ENCODE measurements at regions not wholly inside any gene's neighbourhood (a gene's known extent, or its start where the extent isn't known, plus 50 kb on each side); places are given as distances from the start of the nearest gene placed in this dataset.

GRCh38 chr6:81838031-81838430 lies 85.5 kb upstream of the TENT5A start:
- Mint-ChIP-seq H3K27ac (no peak overlapping the region), H3K36me3 (ENCODE audit: low read depth) (no peaks in the 10 kb centered on the region), H3K27me3 (no peaks in the 10 kb centered on the region), H3K9me3 (no peaks in the 10 kb centered on the region), H3K4me3 (no peak overlapping the region), H3K4me1 (no peaks in the 10 kb centered on the region)
- DNase-seq, result no peak
- POLR2A ChIA-PET, result no interaction called here
- CTCF ChIA-PET, result interaction anchor here (0.6 kb wide), 1 partner anchor 306 kb away, joined by 3 read pairs; no protein-coding TSS in a partner anchor

GRCh38 chr6:81834141-81834681 lies 81.7 kb upstream of the TENT5A start:
- H3K36me3 Mint-ChIP-seq (ENCODE audit: low read depth), result no peaks in the 10 kb centered on the region
- no peak for DNase-seq
- ChIA-PET CTCF (no interaction called here), POLR2A (no interaction called here)
- no peaks in the 10 kb centered on the region for H3K27me3 Mint-ChIP-seq
- H3K4me3 Mint-ChIP-seq, result no peak overlapping the region
- no peak overlapping the region for H3K27ac Mint-ChIP-seq
- H3K4me1 Mint-ChIP-seq, result no peaks in the 10 kb centered on the region
- H3K9me3 Mint-ChIP-seq, result no peaks in the 10 kb centered on the region

GRCh38 chr6:81832304-81832703 lies 79.8 kb upstream of the TENT5A start:
- no peak overlapping the region for H3K27ac Mint-ChIP-seq
- CTCF ChIA-PET, result no interaction called here
- no peaks in the 10 kb centered on the region for H3K4me1 Mint-ChIP-seq
- no peak overlapping the region for H3K4me3 Mint-ChIP-seq
- H3K9me3 Mint-ChIP-seq, result no peaks in the 10 kb centered on the region
- no peaks in the 10 kb centered on the region for H3K36me3 Mint-ChIP-seq (ENCODE audit: low read depth)
- no peak for DNase-seq
- POLR2A ChIA-PET, result no interaction called here
- no peaks in the 10 kb centered on the region for H3K27me3 Mint-ChIP-seq

- Mint-ChIP-seq H3K4me1 (no peaks in the 10 kb centered on the region), H3K27ac (no peak overlapping the region), H3K4me3 (no peak overlapping the region), H3K36me3 (ENCODE audit: low read depth) (no peaks in the 10 kb centered on the region), H3K9me3 (no peaks in the 10 kb centered on the region), H3K27me3 (no peaks in the 10 kb centered on the region)
- CTCF ChIA-PET, result interaction anchor here (0.7 kb wide), 1 partner anchor 1237 kb away, joined by 3 read pairs; no protein-coding TSS in a partner anchor
- DNase-seq, result no peak
- POLR2A ChIA-PET, result no interaction called here
These were observed 78.8 kb upstream of the TENT5A start for GRCh38 chr6:81831274-81831673.

GRCh38 chr6:81826784-81827183 lies 74.3 kb upstream of the TENT5A start:
- Mint-ChIP-seq H3K9me3 (no peaks in the 10 kb centered on the region), H3K4me1 (no peaks in the 10 kb centered on the region), H3K27ac (no peak overlapping the region), H3K27me3 (peaks cover 4% of the 10 kb centered on the region), H3K4me3 (no peak overlapping the region), H3K36me3 (ENCODE audit: low read depth) (no peaks in the 10 kb centered on the region)
- POLR2A ChIA-PET, result no interaction called here
- CTCF ChIA-PET, result no interaction called here
- no peak for DNase-seq

- POLR2A ChIA-PET, result no interaction called here
- no peak for DNase-seq
- CTCF ChIA-PET, result no interaction called here
- Mint-ChIP-seq H3K36me3 (ENCODE audit: low read depth) (no peaks in the 10 kb centered on the region), H3K27ac (no peak overlapping the region), H3K4me1 (peaks cover 6% of the 10 kb centered on the region), H3K9me3 (no peaks in the 10 kb centered on the region), H3K4me3 (no peak overlapping the region), H3K27me3 (peaks cover 7% of the 10 kb centered on the region)
These were observed 70.1 kb upstream of the TENT5A start for GRCh38 chr6:81822568-81822967.

GRCh38 chr6:81821449-81821848 lies 69.0 kb upstream of the TENT5A start:
- H3K36me3 Mint-ChIP-seq (ENCODE audit: low read depth), result no peaks in the 10 kb centered on the region
- H3K27ac Mint-ChIP-seq, result no peak overlapping the region
- DNase-seq, result no peak
- no peaks in the 10 kb centered on the region for H3K9me3 Mint-ChIP-seq
- ChIA-PET POLR2A (no interaction called here), CTCF (no interaction called here)
- no peak overlapping the region for H3K4me3 Mint-ChIP-seq
- peaks cover 7% of the 10 kb centered on the region for H3K27me3 Mint-ChIP-seq
- H3K4me1 Mint-ChIP-seq, result peaks cover 6% of the 10 kb centered on the region

- Mint-ChIP-seq H3K27ac (no peak overlapping the region), H3K4me1 (peaks cover 6% of the 10 kb centered on the region), H3K4me3 (no peak overlapping the region), H3K27me3 (peaks cover 7% of the 10 kb centered on the region), H3K36me3 (ENCODE audit: low read depth) (no peaks in the 10 kb centered on the region), H3K9me3 (no peaks in the 10 kb centered on the region)
- POLR2A ChIA-PET, result no interaction called here
- no peak for DNase-seq
- CTCF ChIA-PET, result no interaction called here
These were observed 68.5 kb upstream of the TENT5A start for GRCh38 chr6:81820980-81821379.

- H3K4me1 Mint-ChIP-seq, result peaks cover 6% of the 10 kb centered on the region
- peaks cover 7% of the 10 kb centered on the region for H3K27me3 Mint-ChIP-seq
- ChIA-PET CTCF (no interaction called here), POLR2A (no interaction called here)
- no peaks in the 10 kb centered on the region for H3K9me3 Mint-ChIP-seq
- DNase-seq, result no peak
- H3K36me3 Mint-ChIP-seq (ENCODE audit: low read depth), result no peaks in the 10 kb centered on the region
- no peak overlapping the region for H3K27ac Mint-ChIP-seq
- no peak overlapping the region for H3K4me3 Mint-ChIP-seq
These were observed 67.9 kb upstream of the TENT5A start for GRCh38 chr6:81820422-81820821.

- CTCF ChIA-PET, result no interaction called here
- no peak overlapping the region for H3K4me3 Mint-ChIP-seq
- DNase-seq, result no peak
- H3K36me3 Mint-ChIP-seq (ENCODE audit: low read depth), result no peaks in the 10 kb centered on the region
- POLR2A ChIA-PET, result no interaction called here
- H3K27ac Mint-ChIP-seq, result no peak overlapping the region
- H3K27me3 Mint-ChIP-seq, result peaks cover 7% of the 10 kb centered on the region
- no peaks in the 10 kb centered on the region for H3K9me3 Mint-ChIP-seq
- peaks cover 6% of the 10 kb centered on the region for H3K4me1 Mint-ChIP-seq
These were observed 67.3 kb upstream of the TENT5A start for GRCh38 chr6:81819767-81820166.

GRCh38 chr6:81818901-81819361 lies 66.5 kb upstream of the TENT5A start:
- no peak for DNase-seq
- ChIA-PET CTCF (no interaction called here), POLR2A (no interaction called here)
- Mint-ChIP-seq H3K36me3 (ENCODE audit: low read depth) (no peaks in the 10 kb centered on the region), H3K27ac (no peak overlapping the region), H3K27me3 (peaks cover 6% of the 10 kb centered on the region), H3K4me1 (peaks cover 6% of the 10 kb centered on the region), H3K4me3 (no peak overlapping the region), H3K9me3 (no peaks in the 10 kb centered on the region)

GRCh38 chr6:81816380-81816779 lies 63.9 kb upstream of the TENT5A start:
- no peak overlapping the region for H3K4me3 Mint-ChIP-seq
- peaks cover 8% of the 10 kb centered on the region for H3K27me3 Mint-ChIP-seq
- H3K27ac Mint-ChIP-seq, result no peak overlapping the region
- H3K9me3 Mint-ChIP-seq, result no peaks in the 10 kb centered on the region
- no peaks in the 10 kb centered on the region for H3K36me3 Mint-ChIP-seq (ENCODE audit: low read depth)
- peaks cover 6% of the 10 kb centered on the region for H3K4me1 Mint-ChIP-seq
- no peak for DNase-seq
- CTCF ChIA-PET, result no interaction called here
- POLR2A ChIA-PET, result no interaction called here

GRCh38 chr6:81814370-81815076 lies 62.0 kb upstream of the TENT5A start:
- Mint-ChIP-seq H3K36me3 (ENCODE audit: low read depth) (no peaks in the 10 kb centered on the region), H3K27ac (no peak overlapping the region), H3K4me1 (peaks cover 6% of the 10 kb centered on the region), H3K4me3 (no peak overlapping the region), H3K27me3 (peaks cover 11% of the 10 kb centered on the region), H3K9me3 (no peaks in the 10 kb centered on the region)
- ChIA-PET POLR2A (no interaction called here), CTCF (no interaction called here)
- DNase-seq, result no peak

GRCh38 chr6:81813305-81813704 lies 60.8 kb upstream of the TENT5A start:
- H3K27ac Mint-ChIP-seq, result no peak overlapping the region
- ChIA-PET POLR2A (no interaction called here), CTCF (no interaction called here)
- no peaks in the 10 kb centered on the region for H3K9me3 Mint-ChIP-seq
- peaks cover 13% of the 10 kb centered on the region for H3K27me3 Mint-ChIP-seq
- H3K4me1 Mint-ChIP-seq, result no peaks in the 10 kb centered on the region
- no peak for DNase-seq
- H3K36me3 Mint-ChIP-seq (ENCODE audit: low read depth), result no peaks in the 10 kb centered on the region
- H3K4me3 Mint-ChIP-seq, result no peak overlapping the region
